Heart left ventricle (tissue), 16 donors: ENCODE measurements at regions not wholly inside any gene's neighbourhood (a gene's known extent, or its start where the extent isn't known, plus 50 kb on each side); places are given as distances from the start of the nearest gene placed in this dataset.
A peak's percentile ranks its signal among the peaks of the same experiment; 100 is the strongest.

Experiments used
- ATAC-seq, 4 donors: fragments of 200-7000 bp; cut with Tn5 transposase; one replicate each; pipeline ENCODE4 v1.9.1; 2020 to 2022; ENCODE audit warnings: moderate library complexity in 4 of 4, mild to moderate bottlenecking in 3 of 4, moderate number of reproducible peaks in 1 of 4
- DNase-seq, 5 donors: peaks; one replicate each; pipeline ENCODE4 v3.0.0-alpha.2; 2020
- H3K27ac ChIP-seq, 12 donors: fragments of 200-600 bp; sonication (generic) in 4 of 12; one replicate each; pipeline versions ENCODE4 v1.5.0 to v1.8.0; 2016 to 2022; ENCODE audit warnings: mild to moderate bottlenecking in 2 of 12
- H3K27me3 ChIP-seq, 9 donors: fragments of 200-600 bp; sonication (generic) in 2 of 9; one replicate each; pipeline versions ENCODE4 v1.5.1 to v1.8.0; 2016 to 2022; ENCODE audit warnings: mild to moderate bottlenecking in 3 of 9
- H3K36me3 ChIP-seq, 9 donors: fragments of 200-600 bp; sonication (generic) in 2 of 9; one replicate each; pipeline versions ENCODE4 v1.5.0 to v1.8.0; 2018 to 2022; ENCODE audit warnings: mild to moderate bottlenecking in 2 of 9
- H3K4me1 ChIP-seq, 12 donors: fragments of 200-600 bp; sonication (generic) in 4 of 12; one replicate each; pipeline versions ENCODE4 v1.5.0 to v1.8.0; 2016 to 2022; ENCODE audit warnings: mild to moderate bottlenecking in 3 of 12
- H3K4me3 ChIP-seq, 12 donors: fragments of 200-600 bp; sonication (generic) in 4 of 12; one replicate each; pipeline versions ENCODE4 v1.5.0 to v1.8.0; 2017 to 2022; ENCODE audit warnings: mild to moderate bottlenecking in 9 of 12, moderate library complexity in 4 of 12
- H3K9me3 ChIP-seq, 12 donors: fragments of 200-600 bp; sonication (generic) in 4 of 12; one replicate each; pipeline versions ENCODE4 v1.5.0 to v1.8.0; 2016 to 2022; ENCODE audit warnings: mild to moderate bottlenecking in 1 of 12
- CTCF ChIP-seq, 12 donors: fragments of 200-600 bp; sonication (generic) in 4 of 12; IDR thresholded peaks; one replicate each; pipeline versions ENCODE4 v1.5.0 to v1.8.0; 2018 to 2022; ENCODE audit warnings: antibody characterized with exemption in 12 of 12, mild to moderate bottlenecking in 5 of 12
- POLR2A ChIP-seq, 2 donors: fragments of 450-650 bp; IDR thresholded peaks; one replicate each; pipeline ENCODE4 v1.6.1; 2017; ENCODE audit warnings: antibody characterized with exemption in 2 of 2, mild to moderate bottlenecking in 2 of 2, moderate library complexity in 2 of 2
- WGBS, 4 donors: extraction: QIAGEN DNeasy Blood & Tissue Kit in 2 of 4; methylation state at CpG; one replicate each; pipeline versions ENCODE4 v1.1.5 to v1.1.7; 2013 to 2018; 5-methylcytosine and 5-hydroxymethylcytosine counted together
- intact Hi-C, 10 donors: fragments of 100-400 bp; cut with DNase I; formaldehyde crosslinking; loops; one replicate each; pipeline versions ENCODE4 v1.11.1 to v1.14.2; 2022
- donor health status: ischemic (EF 13 %, LVEDD 7.1; RV severe dilation, severe dysfunction).
- donor health status: healthy with polysubstance abuse.
- donor health status: DM: no; HTN: yes; CAD: no.
- donor health status: DM: no; HTN: no; CAD: no.
- donor health status: ischemic (EF 25% LVEDD 6.9; RV normal size, moderate dysfunction).
- donor health status: ischemic (EF 25% LVEDD 5.7; RV mildly dilated, moderate dysfunction).
- donor health status: healthy.
- donor health status: DM: yes; HTN: yes; CAD: no.
- donor health status: ischemic (EF 35%, LVEDD 5.7; RV mildly dilated, moderate dysfunction).
- donor health status: nonischemic (EF 11% LVEDD 7.7; RV severe dilation, severe dysfunction).
- donor health status: DM: yes; HTN: yes; CAD: no.
- donor health status: PGD.
- donor health status: ischemic (EF 29% LVEDD 5.4; RV normal size, mild dysfunction).
- donor health status: nonischemic (EF 23%, LVEDD 6.1; RV moderate dilation, normal function).

GRCh38 chr2:120866071-120866470, 130.4 kb downstream of the GLI2 start:
- Histone ChIP-seq H3K9me3 (no peaks in the 10 kb centered on the region), H3K4me1 (peaks cover 0 to 30% (median 6%) of the 10 kb centered on the region in 12 donors), H3K27me3 (peaks cover 0 to 9% (median 0%) of the 10 kb centered on the region in 9 donors), H3K36me3 (no peaks in the 10 kb centered on the region), H3K4me3 (no peak overlapping the region), H3K27ac (no peak overlapping the region)
- intact Hi-C loops, result loop anchor here in 2 of 10 donors (5.0 to 10.0 kb wide), 2 partner anchors 129 to 131 kb away; partner anchors contain the start of gene GLI2 (in 2 of the 2)
- no peak for TF ChIP-seq POLR2A (IDR thresholded peaks at IDR 0.05)
- TF ChIP-seq CTCF (IDR thresholded peaks at IDR 0.05), result no peak
- ATAC-seq (no peak), DNase-seq (peak in 2 of 5 donors; percentile 20 to 29)
- 75 to 92% (median 89%) methylated on average over 7 of the region's 7 CpGs for WGBS, 4 donors

- Histone ChIP-seq H3K36me3 (no peaks in the 10 kb centered on the region), H3K9me3 (no peaks in the 10 kb centered on the region), H3K4me1 (peaks cover 0 to 30% (median 6%) of the 10 kb centered on the region in 12 donors), H3K27me3 (peaks cover 0 to 9% (median 0%) of the 10 kb centered on the region in 9 donors), H3K4me3 (peak overlapping the region in 9 of 12 donors; percentile 4 to 54 (median 46)), H3K27ac (peak overlapping the region in 11 of 12 donors; percentile 6 to 87 (median 74))
- TF ChIP-seq POLR2A (IDR thresholded peaks at IDR 0.05) (no peak), CTCF (IDR thresholded peaks at IDR 0.05) (no peak)
- 84 to 91% (median 85%) methylated on average over 12 to 14 of the region's 14 CpGs for WGBS, 4 donors
- intact Hi-C loops, result loop anchor here in 2 of 10 donors (5.0 to 10.0 kb wide), 2 partner anchors 129 to 132 kb away; partner anchors contain the start of gene GLI2 (in 2 of the 2)
- DNase-seq, result peak in 2 of 5 donors; percentile 21 to 48
- ATAC-seq, result no peak
Measured at GRCh38 chr2:120866483-120867140, 130.9 kb downstream of the GLI2 start.

GRCh38 chr2:120867290-120868241, 131.9 kb downstream of the GLI2 start:
- WGBS, 4 donors, result 16 to 21% (median 20%) methylated on average over 45 to 54 of the region's 54 CpGs
- TF ChIP-seq POLR2A (IDR thresholded peaks at IDR 0.05) (no peak), CTCF (IDR thresholded peaks at IDR 0.05) (no peak)
- ATAC-seq (peak; percentile 56 to 90 (median 83)), DNase-seq (peak; percentile 72 to 86 (median 84))
- H3K36me3 ChIP-seq, result no peaks in the 10 kb centered on the region
- peaks cover 0 to 9% (median 0%) of the 10 kb centered on the region in 9 donors for H3K27me3 ChIP-seq
- H3K4me3 ChIP-seq, result peak overlapping the region; percentile 0 to 54 (median 44)
- no peaks in the 10 kb centered on the region for H3K9me3 ChIP-seq
- peak overlapping the region; percentile 6 to 87 (median 74) for H3K27ac ChIP-seq
- H3K4me1 ChIP-seq, result peaks cover 0 to 30% (median 6%) of the 10 kb centered on the region in 12 donors
- intact Hi-C loops, result loop anchor here in 2 of 10 donors (5.0 to 10.0 kb wide), 2 partner anchors 130 to 133 kb away; partner anchors contain the start of gene GLI2 (in 2 of the 2)
